Coronary artery (tissue), 2 donors: ENCODE measurements at regions not wholly inside any gene's neighbourhood (a gene's known extent, or its start where the extent isn't known, plus 50 kb on each side); places are given as distances from the start of the nearest gene placed in this dataset.

Source experiments
- DNase-seq: peaks from one replicate; pipeline ENCODE4 v3.0.0-alpha.2; 2017; ENCODE audit warnings: low spot score
- H3K27ac ChIP-seq, 2 donors: fragments of 200-600 bp; sonication (generic); one replicate each; pipeline ENCODE4 v1.5.1; 2016 to 2019
- H3K4me3 ChIP-seq: fragments of 200-600 bp; sonication (generic); 2 replicates; pipeline ENCODE4 v1.5.1; 2016; ENCODE audit warnings: mild to moderate bottlenecking, moderate library complexity
- TF ChIP-seq, protein P1 (sequence below): fragments of 200-600 bp; sonication (generic); IDR thresholded peaks from one replicate; pipeline ENCODE4 v1.5.1; 2019; ENCODE audit warnings: antibody characterized with exemption

DNA sequence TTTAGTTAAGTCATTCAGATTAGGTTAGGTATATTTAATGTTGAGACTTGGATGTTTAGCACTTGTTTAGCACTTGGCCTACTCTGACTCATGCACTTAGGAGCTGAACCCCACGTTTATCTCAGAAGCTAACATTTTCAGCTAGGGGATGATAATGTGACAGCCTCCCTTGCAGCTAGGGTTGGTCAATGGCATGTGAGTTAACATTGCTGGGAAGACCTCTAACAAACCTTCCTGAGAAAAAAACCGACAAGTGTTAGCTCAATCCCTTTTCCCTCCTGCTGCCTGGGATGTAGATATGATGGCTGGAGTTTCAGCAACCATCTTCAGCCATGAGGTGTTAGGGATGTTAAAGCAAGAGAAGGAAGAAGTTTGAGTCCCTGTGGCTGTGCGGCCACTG, 185.0 kb upstream of the FOXF1 start:
- TF ChIP-seq, protein P1, sequence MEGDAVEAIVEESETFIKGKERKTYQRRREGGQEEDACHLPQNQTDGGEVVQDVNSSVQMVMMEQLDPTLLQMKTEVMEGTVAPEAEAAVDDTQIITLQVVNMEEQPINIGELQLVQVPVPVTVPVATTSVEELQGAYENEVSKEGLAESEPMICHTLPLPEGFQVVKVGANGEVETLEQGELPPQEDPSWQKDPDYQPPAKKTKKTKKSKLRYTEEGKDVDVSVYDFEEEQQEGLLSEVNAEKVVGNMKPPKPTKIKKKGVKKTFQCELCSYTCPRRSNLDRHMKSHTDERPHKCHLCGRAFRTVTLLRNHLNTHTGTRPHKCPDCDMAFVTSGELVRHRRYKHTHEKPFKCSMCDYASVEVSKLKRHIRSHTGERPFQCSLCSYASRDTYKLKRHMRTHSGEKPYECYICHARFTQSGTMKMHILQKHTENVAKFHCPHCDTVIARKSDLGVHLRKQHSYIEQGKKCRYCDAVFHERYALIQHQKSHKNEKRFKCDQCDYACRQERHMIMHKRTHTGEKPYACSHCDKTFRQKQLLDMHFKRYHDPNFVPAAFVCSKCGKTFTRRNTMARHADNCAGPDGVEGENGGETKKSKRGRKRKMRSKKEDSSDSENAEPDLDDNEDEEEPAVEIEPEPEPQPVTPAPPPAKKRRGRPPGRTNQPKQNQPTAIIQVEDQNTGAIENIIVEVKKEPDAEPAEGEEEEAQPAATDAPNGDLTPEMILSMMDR: no peak
- Histone ChIP-seq H3K27ac (no peak overlapping the region), H3K4me3 (no peak overlapping the region)
- no peak for DNase-seq

DNA sequence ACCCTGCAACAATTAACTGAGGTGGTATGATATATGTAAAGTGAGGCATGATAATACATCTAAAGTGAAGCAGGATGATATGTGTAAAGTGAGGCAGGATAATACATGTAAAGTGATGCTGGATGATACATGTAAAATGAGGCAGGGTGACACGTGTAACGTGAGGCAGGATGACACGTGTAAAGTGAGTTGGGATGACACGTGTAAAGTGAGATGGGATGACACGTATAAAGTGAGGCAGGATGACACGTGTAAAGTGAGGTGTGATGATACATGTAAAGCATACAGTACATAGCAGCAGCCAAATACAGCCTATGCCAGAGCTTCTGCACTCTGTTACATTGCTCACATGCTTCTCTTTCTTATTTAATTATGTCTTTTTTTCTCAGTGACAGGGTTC, 184.4 kb upstream of the FOXF1 start:
- Histone ChIP-seq H3K27ac (no peak overlapping the region), H3K4me3 (no peak overlapping the region)
- DNase-seq: no peak
- TF ChIP-seq, protein P1: no peak

DNA sequence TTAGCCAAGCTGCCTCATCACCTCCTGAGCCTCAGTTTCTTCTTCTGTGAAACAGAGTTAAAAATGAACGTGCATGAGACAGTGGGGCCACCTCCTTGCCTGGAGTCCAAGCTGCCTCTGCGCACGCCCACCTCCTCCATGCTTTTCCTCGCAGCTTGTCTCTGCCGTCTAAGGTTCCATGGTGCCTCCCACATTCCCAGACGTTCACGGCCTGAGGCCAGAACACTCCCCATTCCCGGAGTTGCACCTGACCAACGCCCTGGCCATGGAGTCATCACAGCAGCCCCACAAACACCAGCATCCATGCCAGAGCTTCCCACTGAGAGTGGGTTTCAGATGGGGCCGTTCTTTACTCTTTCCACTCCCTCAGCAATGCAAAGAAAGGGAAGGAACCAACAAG, 183.0 kb upstream of the FOXF1 start:
- no peak overlapping the region for H3K4me3 ChIP-seq
- no peak overlapping the region for H3K27ac ChIP-seq
- no peak for DNase-seq
- TF ChIP-seq, protein P1: no peak

DNA sequence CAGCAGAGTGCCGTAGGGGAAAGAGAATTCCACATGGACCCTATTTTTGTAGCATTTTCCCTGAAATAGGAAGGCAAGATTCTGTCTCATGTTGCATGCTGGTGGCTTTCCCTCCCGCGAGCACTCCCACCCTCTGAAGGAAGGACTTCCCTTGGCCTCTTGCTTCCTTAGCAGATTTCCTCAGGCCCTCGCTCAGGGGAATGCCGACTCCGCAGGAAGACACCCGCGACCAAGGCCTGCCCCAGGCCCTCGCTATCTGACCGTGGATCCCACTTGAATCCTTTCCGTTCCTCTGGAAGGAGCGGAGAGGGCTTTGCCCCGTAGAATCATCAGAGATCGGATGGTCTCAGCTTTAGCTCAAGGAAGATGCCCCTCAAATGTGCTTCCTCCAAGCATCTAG, 179.4 kb upstream of the FOXF1 start:
- H3K27ac ChIP-seq: no peak overlapping the region
- TF ChIP-seq, protein P1: no peak
- H3K4me3 ChIP-seq: no peak overlapping the region
- no peak for DNase-seq

DNA sequence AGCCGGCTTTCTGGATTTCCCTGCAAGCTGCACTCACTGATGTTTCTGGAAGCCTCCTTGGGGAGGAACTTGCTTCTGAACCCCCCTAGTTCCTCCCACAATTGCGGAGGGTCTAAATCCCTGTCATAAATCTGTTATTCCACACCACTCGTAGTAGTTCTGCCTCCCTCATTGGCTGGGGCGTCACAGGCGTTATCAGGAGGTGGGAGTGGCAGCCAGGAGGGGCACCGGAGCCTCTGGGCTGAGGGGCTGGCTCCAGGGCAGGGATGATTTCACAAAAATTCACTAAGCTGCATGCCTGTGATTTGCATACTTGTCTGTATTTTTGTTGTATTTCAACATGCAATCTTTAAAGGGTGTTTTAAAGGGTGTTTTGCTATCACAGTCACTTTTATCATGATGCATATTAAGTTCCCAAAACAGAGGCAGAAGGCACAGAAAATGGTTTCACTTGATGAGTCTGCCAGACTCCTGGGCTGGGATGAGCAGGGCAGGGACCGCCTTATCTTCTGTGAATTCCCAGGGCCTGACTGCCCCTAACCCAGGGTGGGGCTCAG, 176.2 kb upstream of the FOXF1 start:
- no peak for DNase-seq
- TF ChIP-seq, protein P1: no peak
- H3K4me3 ChIP-seq: no peak overlapping the region
- no peak overlapping the region for H3K27ac ChIP-seq

DNA sequence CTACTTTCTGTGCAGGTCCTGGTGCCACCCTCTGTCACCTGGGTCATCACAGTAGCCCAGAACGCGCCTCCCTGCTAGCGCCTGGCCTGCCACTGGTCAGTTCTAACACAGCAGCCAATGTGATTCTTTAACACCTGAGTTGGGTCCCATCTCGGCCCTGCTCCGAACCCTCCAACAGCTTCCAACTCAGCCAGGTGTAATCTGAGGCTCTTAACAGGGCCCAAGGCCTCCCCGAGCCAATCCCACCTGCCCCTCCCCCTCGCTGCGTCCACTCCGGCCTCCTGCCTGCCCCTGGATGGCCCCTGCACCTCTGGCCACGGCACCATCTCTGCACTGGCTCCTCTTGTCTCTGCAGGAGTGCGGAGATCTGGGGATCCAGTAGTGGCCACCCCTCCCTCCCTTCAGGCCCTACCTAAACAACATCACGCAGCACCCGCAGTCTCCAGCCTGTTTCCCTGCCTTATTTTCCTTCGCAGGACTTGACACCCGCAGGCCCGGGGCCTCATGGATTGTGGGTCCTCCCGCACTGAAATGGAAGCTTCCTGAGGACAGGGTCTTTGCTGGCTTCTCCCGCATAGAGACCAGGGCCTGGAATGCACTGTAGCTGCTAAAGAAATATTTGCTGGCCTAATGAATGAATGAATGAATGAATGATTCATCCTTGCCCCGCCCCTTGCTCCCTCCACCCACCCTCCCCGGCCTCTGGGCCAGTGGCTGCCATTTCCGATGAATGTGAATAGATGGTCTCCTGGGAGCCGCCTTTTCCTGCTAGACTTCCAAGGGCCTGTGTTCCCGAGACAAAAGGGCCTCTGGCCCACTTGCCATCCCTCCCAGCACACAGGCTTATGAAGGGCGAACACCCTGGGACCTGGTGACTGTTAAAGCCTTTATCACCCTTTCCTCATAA, 174.8 kb upstream of the FOXF1 start:
- DNase-seq: no peak
- Histone ChIP-seq H3K27ac (no peak overlapping the region), H3K4me3 (no peak overlapping the region)
- TF ChIP-seq, protein P1: no peak

DNA sequence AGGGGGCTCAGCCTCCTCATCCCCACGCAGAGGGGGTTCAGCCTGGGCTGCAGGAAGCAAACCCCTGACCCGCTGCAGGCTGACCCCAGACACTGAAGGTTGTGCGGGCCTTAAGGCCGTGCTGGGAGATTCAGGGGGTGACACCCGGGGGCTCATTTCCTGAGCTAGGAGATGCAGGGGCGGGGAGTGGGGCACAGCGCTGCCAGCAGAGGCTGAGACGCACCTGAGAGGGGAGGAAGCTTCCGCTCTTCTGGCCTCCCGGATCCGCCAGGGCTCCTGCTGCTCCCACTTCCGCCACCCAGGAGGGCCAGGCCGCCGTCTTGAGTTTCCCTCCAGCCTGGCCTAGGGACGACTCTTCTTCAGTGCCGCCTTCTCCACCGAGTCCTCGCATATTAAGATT, 173.2 kb upstream of the FOXF1 start:
- DNase-seq: no peak
- Histone ChIP-seq H3K4me3 (no peak overlapping the region), H3K27ac (no peak overlapping the region)
- TF ChIP-seq, protein P1: no peak
